Stimulated activated CD8-positive, alpha-beta memory T cell treated with anti-CD3 and anti-CD28 coated beads, Interleukin-12 subunit alpha, Interleukin-12 subunit beta, amount 100 ng/mL, for 1 hour (primary cell): ENCODE measurements at regions not wholly inside any gene's neighbourhood (a gene's known extent, or its start where the extent isn't known, plus 50 kb on each side); places are given as distances from the start of the nearest gene placed in this dataset.

Source experiments
- DNase-seq: peaks from one replicate; pipeline ENCODE4 v3.0.0-alpha.2; 2020; ENCODE audit warnings: low read depth

- no peak for DNase-seq
Observed at GRCh38 chr1:182122256-182122912, 60.9 kb upstream of the ZNF648 start.

DNA sequence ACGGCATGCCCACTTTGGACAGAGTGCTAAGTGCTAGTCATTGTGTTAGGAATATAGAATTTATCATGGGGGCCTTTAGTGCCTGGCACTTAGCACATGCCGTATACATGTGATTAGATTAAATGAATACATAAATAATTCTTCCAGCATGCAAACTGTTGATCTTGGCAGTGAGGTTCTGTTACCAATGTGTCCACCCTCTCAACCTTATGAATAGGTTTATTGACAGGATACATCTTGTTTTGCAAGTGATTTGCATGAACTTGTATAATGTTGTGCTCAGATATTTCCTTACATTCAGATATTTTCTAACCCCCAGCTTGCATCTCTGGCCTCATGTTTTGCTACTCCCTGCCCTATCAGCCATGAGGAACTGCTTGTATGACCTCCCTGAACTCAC, 60.3 kb upstream of the ZNF648 start:
- no peak for DNase-seq

- DNase-seq, result no peak
Observed at GRCh38 chr1:182120411-182121258, 59.1 kb upstream of the ZNF648 start.

DNA sequence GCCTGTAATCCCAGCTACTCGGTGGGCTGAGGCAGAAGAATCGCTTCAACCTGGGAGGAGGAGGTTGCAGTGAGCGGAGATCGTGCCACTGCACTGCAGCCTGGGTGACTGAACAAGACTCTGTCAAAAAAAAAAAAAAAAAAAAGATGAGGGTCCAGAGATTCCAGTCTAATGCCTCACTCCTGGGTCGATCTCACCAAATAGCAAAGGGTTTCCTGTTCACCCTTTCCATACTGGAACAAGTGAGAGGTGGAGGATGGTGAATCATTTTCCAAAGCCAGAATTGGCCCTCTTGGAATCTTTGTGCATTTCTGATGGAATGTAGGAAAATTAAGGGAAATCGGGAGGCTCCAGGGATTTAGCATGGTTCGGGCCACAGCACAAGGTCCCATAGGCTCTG, 58.1 kb upstream of the ZNF648 start:
- no peak for DNase-seq

GRCh38 chr1:182118851-182119250, 57.3 kb upstream of the ZNF648 start:
- DNase-seq, result no peak

DNA sequence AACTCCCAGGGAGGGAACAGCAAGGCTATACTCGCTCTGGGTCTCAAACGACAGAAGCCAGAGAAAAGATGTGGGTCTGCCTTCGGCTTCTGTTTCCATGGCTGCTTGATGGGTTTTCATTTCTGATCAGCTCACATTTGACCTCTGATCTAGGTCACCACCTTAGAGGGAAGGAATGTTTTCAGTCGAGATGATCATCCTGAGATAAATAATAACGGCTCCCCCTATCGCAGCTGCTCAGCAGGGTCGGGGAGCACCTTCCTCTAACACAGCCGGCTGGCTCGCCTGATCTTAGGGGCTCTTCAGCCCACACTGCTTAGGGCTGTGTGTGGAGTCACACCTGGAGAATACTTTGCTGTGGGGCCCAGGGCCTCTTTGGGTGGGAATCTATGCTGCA, 53.1 kb upstream of the ZNF648 start:
- DNase-seq, result no peak

GRCh38 chr1:182113879-182114626, 52.5 kb upstream of the ZNF648 start:
- no peak for DNase-seq

- no peak for DNase-seq
Observed at GRCh38 chr1:182111496-182111895, 50.0 kb upstream of the ZNF648 start.
